GM19328 (cell line): ENCODE measurements at regions not wholly inside any gene's neighbourhood (a gene's known extent, or its start where the extent isn't known, plus 50 kb on each side); places are given as distances from the start of the nearest gene placed in this dataset.
"Not testable (repeated sequence)": the region's sequence is repeated elsewhere in the genome, so short reads cannot be mapped to it uniquely, and the experiment has no call there.

Experiments used
- ATAC-seq: cut with Tn5 transposase; IDR thresholded peaks from one replicate; pipeline ENCODE4 v1.9.1; 2021; ENCODE audit warnings: mild to moderate bottlenecking, moderate library complexity; ENCODE audit not compliant: unreplicated experiment

- ATAC-seq, result no peak
These were observed 529.2 kb downstream of the RAPGEF2 start for GRCh38 chr4:159632031-159632430.

GRCh38 chr4:159639671-159640323 lies 536.9 kb downstream of the RAPGEF2 start:
- no peak for ATAC-seq

GRCh38 chr4:159649237-159649636 lies 546.4 kb downstream of the RAPGEF2 start:
- no peak for ATAC-seq

GRCh38 chr4:159652871-159653270 lies 550.0 kb downstream of the RAPGEF2 start:
- no peak for ATAC-seq

- no peak for ATAC-seq
These were observed 552.7 kb downstream of the RAPGEF2 start for GRCh38 chr4:159655547-159655946.

GRCh38 chr4:159669094-159669493 lies 566.2 kb downstream of the RAPGEF2 start:
- ATAC-seq, result no peak

- ATAC-seq, result no peak
These were observed 570.3 kb downstream of the RAPGEF2 start for GRCh38 chr4:159673221-159673620.

GRCh38 chr4:159674241-159674640 lies 571.4 kb downstream of the RAPGEF2 start:
- no peak for ATAC-seq

- no peak for ATAC-seq
These were observed 574.6 kb downstream of the RAPGEF2 start for GRCh38 chr4:159677521-159677920.

- no peak for ATAC-seq
These were observed 580.1 kb downstream of the RAPGEF2 start for GRCh38 chr4:159682996-159683395.

- ATAC-seq, result no peak
These were observed 581.2 kb downstream of the RAPGEF2 start for GRCh38 chr4:159684061-159684460.

GRCh38 chr4:159685340-159686092 lies 582.6 kb downstream of the RAPGEF2 start:
- no peak for ATAC-seq

GRCh38 chr4:159689526-159689925 lies 586.6 kb downstream of the RAPGEF2 start:
- no peak for ATAC-seq

GRCh38 chr4:159697322-159698283 lies 594.7 kb downstream of the RAPGEF2 start:
- no peak for ATAC-seq

- no peak for ATAC-seq
These were observed 595.5 kb downstream of the RAPGEF2 start for GRCh38 chr4:159698336-159698735.

- ATAC-seq, result no peak
These were observed 599.3 kb downstream of the RAPGEF2 start for GRCh38 chr4:159702200-159702599.

- no peak for ATAC-seq
These were observed 602.5 kb downstream of the RAPGEF2 start for GRCh38 chr4:159705334-159705733.

GRCh38 chr4:159706704-159707103 lies 603.8 kb downstream of the RAPGEF2 start:
- ATAC-seq, result no peak

- not testable (repeated sequence) for ATAC-seq
These were observed 612.3 kb downstream of the RAPGEF2 start for GRCh38 chr4:159715180-159715579.

GRCh38 chr4:159719531-159719930 lies 616.7 kb downstream of the RAPGEF2 start:
- ATAC-seq, result no peak

- no peak for ATAC-seq
These were observed 619.2 kb downstream of the RAPGEF2 start for GRCh38 chr4:159722052-159722451.
